GM12892 (cell line): ENCODE measurements at regions not wholly inside any gene's neighbourhood (a gene's known extent, or its start where the extent isn't known, plus 50 kb on each side); places are given as distances from the start of the nearest gene placed in this dataset.

Source experiments
- POLR2A ChIP-seq: IDR thresholded peaks from 2 replicates; pipeline ENCODE4 v1.6.1; 2011; ENCODE audit warnings: low read depth, low read length, control low read depth
- POLR2AphosphoS5 ChIP-seq: IDR thresholded peaks from 2 replicates; pipeline ENCODE4 v1.6.1; 2011; ENCODE audit warnings: low read depth, low read length, control low read depth
- TAF1 ChIP-seq: IDR thresholded peaks from 2 replicates; pipeline ENCODE4 v1.6.1; 2011; ENCODE audit warnings: low read depth, mild to moderate bottlenecking, control low read depth, low read length, borderline replicate concordance

- TF ChIP-seq POLR2A = no peak
- no peak for TF ChIP-seq POLR2AphosphoS5
- TF ChIP-seq TAF1 = no peak
These were observed 219.0 kb upstream of the CDH12 start for GRCh38 chr5:23072179-23072578.
